PFSK-1 (cell line): ENCODE measurements at regions not wholly inside any gene's neighbourhood (a gene's known extent, or its start where the extent isn't known, plus 50 kb on each side); places are given as distances from the start of the nearest gene placed in this dataset.

ENCODE experiments used
- FOXP2 ChIP-seq: optimal IDR thresholded peaks from 2 replicates; pipeline ENCODE3; 2011; ENCODE audit warnings: borderline replicate concordance, control low read depth, inconsistent platforms; ENCODE audit not compliant: insufficient read depth; ENCODE audit errors: extremely low read length, extremely low read depth
- POLR2AphosphoS5 ChIP-seq: IDR thresholded peaks from 2 replicates; pipeline ENCODE4 v1.6.1; 2012; ENCODE audit warnings: low read depth, mild to moderate bottlenecking, control low read depth, low read length, moderate library complexity
- REST ChIP-seq, 2 experiments: IDR thresholded peaks; 2 replicates each; pipeline versions ENCODE4 v1.6.1 to v1.8.0; 2011 to 2012; ENCODE audit warnings: low read depth in 2 of 2, low read length in 2 of 2, control low read depth in 1 of 2, inconsistent platforms in 1 of 2, mild to moderate bottlenecking in 1 of 2, moderate library complexity in 1 of 2; ENCODE audit not compliant: insufficient read depth in 1 of 2
- SIN3A ChIP-seq: IDR thresholded peaks from 2 replicates; pipeline ENCODE4 v1.6.1; 2012; ENCODE audit warnings: mild to moderate bottlenecking, low read length, moderate library complexity, borderline replicate concordance; ENCODE audit not compliant: insufficient read depth
- TAF1 ChIP-seq: IDR thresholded peaks from 2 replicates; pipeline ENCODE4 v1.6.1; 2012; ENCODE audit warnings: low read length, control low read depth, borderline replicate concordance; ENCODE audit not compliant: insufficient read depth

- TF ChIP-seq TAF1 (no peak), REST (IDR thresholded peaks at IDR 0.05; ENCODE audit: insufficient read depth in 1 of 2, low read depth in 2 of 2, low read length in 2 of 2) (no peak), FOXP2 (no peak), POLR2AphosphoS5 (no peak), SIN3A (no peak)
Measured at GRCh38 chr1:219753914-219754313, 141.0 kb upstream of the ZC3H11B start.

- TF ChIP-seq REST (IDR thresholded peaks at IDR 0.05; ENCODE audit: insufficient read depth in 1 of 2, low read depth in 2 of 2, low read length in 2 of 2): no peak
- TF ChIP-seq SIN3A: no peak
- TF ChIP-seq FOXP2: no peak
- no peak for TF ChIP-seq POLR2AphosphoS5
- no peak for TF ChIP-seq TAF1
Measured at GRCh38 chr1:219752645-219753044, 139.7 kb upstream of the ZC3H11B start.

- TF ChIP-seq TAF1 (no peak), REST (IDR thresholded peaks at IDR 0.05; ENCODE audit: insufficient read depth in 1 of 2, low read depth in 2 of 2, low read length in 2 of 2) (no peak), FOXP2 (no peak), SIN3A (no peak), POLR2AphosphoS5 (no peak)
Measured at GRCh38 chr1:219751870-219752507, 139.1 kb upstream of the ZC3H11B start.

GRCh38 chr1:219749370-219749769 lies 136.5 kb upstream of the ZC3H11B start:
- TF ChIP-seq SIN3A (no peak), FOXP2 (no peak), POLR2AphosphoS5 (no peak), TAF1 (no peak), REST (IDR thresholded peaks at IDR 0.05; ENCODE audit: insufficient read depth in 1 of 2, low read depth in 2 of 2, low read length in 2 of 2) (no peak)

GRCh38 chr1:219746141-219746540 lies 133.2 kb upstream of the ZC3H11B start:
- TF ChIP-seq FOXP2: no peak
- TF ChIP-seq TAF1: no peak
- TF ChIP-seq POLR2AphosphoS5: no peak
- no peak for TF ChIP-seq SIN3A
- no peak for TF ChIP-seq REST (IDR thresholded peaks at IDR 0.05; ENCODE audit: insufficient read depth in 1 of 2, low read depth in 2 of 2, low read length in 2 of 2)
